ENCODE measurements at regions not wholly inside any gene's neighbourhood (a gene's known extent, or its start where the extent isn't known, plus 50 kb on each side); places are given as distances from the start of the nearest gene placed in this dataset.

DNA sequence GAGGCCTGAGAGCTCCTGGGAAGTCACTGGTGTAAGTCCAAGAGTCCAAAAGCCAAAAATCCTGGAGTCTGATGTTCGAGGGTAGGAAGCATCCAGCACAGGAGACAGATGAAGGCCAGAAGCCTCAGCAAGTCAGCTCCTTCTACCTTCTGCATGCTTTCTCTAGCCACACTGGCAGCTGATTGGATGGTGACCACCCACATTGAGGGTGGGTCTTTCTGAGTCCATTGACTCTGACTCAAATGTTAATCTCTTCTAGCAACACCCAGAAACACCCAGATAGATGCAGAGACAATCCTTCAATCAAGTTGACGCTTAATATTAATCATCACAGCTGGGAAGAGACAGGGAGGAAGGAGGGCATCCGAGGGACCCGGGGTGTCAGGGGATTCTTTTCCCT is 305.8 kb downstream of the AACS start:
- DNase-seq (ENCODE audit: low spot score) = no peak

GRCh38 chr12:125372085-125372484 is 306.9 kb downstream of the AACS start:
- DNase-seq (ENCODE audit: low spot score) = no peak

GRCh38 chr12:125373375-125373774 is 308.1 kb downstream of the AACS start:
- no peak for DNase-seq (ENCODE audit: low spot score)

GRCh38 chr12:125376422-125376821 is 311.2 kb downstream of the AACS start:
- DNase-seq (ENCODE audit: low spot score) = no peak

DNA sequence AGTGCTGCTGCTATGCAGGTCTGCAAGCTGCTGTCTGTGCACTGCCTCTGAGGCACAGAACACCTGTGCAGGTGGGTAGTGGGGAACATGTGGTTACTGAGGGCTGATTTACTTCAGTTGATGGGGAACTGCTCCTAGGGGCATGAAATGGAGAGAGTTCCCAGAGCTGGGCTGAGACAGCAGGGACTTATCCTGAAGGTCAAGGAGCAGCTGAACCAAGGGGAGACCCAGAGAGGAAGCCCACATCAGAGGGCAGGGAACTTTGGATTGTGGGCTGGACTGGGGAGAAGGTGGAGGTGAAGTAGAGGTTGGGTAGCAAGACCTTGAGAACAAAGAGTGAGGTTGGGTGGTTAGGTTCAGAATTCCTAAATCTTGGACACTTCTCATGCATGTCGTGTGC is 311.9 kb downstream of the AACS start:
- DNase-seq (ENCODE audit: low spot score) = no peak

- no peak for DNase-seq (ENCODE audit: low spot score)
Measured at GRCh38 chr12:125381373-125381772, 316.1 kb downstream of the AACS start.

DNA sequence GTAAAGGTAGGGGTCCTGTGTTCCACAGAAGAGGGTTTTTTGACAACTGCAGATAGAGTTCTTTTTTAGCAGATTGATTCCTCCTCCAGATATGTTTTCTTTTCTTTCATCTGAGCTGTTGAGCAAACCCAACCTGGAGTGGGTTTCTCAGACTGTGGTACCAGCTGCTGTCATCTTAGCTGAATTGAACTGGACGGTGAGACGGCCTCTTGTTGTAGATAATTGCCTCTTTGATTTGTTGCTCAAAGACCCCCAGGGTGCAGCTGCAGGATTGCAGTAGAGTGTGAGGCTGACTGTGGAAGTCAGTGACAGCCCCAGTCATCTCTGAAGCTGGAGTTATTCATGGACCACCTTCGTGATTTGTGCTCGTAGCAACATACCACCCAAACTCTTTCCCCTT is 317.7 kb downstream of the AACS start:
- no peak for DNase-seq (ENCODE audit: low spot score)

DNA sequence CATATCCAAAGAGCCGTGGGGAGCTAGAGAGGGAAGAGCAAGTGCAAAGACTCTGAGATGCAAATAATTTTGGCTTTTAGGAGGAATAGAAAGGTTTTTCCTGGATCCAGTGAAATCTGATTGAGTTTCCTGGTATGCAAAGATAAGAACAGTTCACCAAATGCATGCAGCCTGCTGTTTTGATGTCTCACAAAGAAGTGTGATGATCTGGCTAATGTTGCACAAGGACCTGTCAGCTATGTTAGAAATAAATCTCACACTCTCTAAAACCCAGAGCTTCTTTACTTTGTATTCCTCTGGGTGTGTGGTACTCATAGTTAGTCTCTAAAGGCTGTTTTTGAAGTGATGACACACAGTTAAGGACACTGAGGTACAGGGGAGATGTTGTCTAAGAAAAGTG is 321.4 kb downstream of the AACS start:
- DNase-seq (ENCODE audit: low spot score) = no peak

DNA sequence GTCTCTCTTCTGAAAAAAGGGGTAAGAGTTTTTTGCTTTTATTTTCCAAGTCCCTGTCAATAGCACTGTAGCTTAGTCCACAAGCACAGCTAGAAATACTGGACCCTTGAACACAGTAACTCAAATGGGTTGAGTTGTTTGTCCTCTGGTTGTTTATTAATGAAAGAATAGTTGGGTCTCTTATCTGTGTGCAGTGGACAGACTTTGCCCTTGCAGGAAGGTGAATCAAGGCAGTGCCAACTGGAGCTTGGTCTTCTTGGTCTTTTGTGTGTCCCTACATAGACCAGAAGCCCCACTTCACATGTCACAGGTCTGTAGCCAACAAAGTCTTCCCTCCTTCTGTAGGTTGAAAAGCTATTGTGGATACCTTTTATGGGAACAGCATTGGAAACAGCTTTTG is 322.0 kb downstream of the AACS start:
- no peak for DNase-seq (ENCODE audit: low spot score)

DNA sequence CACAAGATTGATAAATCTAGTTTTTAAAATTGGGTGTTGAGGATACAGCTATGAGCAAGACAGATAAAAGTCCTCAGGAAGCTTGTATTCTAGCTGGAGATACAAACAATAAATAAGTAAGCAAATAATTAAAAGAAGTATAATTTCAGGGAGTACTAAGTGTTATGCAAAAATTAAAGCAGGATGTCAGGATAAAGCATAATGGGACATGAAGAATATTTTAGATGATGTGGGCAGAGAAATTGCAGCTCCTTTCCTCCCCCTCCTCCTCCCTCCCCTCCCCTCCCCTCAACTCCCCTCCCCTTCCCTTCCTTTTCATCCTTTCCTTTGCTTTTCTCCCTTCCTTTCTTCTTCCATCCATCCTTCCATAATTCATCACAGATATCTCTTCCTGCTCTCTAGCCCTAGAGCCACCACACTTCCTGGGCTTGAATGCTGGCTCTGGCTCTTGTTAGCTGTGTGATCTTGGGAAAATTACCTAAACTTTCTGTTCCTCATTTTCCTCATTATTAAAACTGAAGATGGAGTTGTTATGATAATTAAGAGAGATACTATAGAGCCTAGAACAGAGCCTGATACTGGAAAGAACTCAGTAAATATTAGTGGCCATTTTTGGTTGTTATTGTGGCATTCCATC is 323.9 kb downstream of the AACS start:
- DNase-seq (ENCODE audit: low spot score) = no peak

DNA sequence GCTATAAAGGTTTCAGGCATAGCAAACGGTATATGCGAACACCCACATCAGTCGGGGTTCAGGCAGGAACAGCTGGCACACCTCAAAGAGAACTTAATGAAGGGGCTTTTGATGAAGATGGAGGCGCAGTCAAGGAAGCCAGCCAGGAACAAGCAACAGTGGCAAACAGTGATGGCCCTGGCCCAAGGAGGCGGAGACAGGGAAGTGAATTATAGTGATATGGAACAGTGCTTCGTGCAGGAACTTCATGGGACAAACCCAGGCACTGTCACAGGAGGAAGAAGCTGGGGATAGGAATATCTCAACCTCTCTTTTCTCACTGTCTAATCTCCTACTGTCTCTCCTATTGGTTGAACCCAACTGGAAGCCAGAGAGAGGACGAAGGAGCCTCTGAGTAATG is 328.3 kb downstream of the AACS start:
- DNase-seq (ENCODE audit: low spot score) = no peak

DNA sequence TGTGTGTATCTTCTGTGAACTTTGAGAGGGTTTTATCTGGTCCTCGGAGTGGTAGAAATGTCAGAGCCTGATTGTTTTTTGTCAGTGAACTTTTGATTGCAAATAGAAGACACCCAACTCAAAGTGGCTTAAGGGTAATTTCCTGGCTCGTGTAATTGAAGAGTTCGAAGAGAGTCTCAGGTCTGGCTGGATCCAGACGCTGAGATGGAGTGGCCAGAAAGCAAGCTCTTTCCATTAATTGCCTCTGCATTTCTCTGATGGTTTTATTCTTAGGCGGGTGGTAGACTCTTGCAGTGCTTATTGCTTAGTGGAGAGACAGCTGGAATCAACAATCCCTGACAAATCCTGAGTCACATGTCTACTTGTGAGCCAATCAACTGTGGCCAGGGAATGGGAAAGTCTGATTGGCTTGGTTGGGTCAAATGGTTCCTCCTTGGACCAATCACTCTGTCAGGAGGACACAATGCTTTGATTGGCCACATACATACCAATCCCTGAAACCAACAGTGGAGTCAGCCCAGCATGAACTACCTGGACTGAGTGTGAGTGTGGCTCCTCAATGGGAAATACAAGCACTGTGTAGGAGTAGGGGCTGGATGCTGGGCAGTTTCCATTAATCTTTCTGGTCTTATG is 330.5 kb downstream of the AACS start:
- DNase-seq (ENCODE audit: low spot score) = peak; percentile 17

DNA sequence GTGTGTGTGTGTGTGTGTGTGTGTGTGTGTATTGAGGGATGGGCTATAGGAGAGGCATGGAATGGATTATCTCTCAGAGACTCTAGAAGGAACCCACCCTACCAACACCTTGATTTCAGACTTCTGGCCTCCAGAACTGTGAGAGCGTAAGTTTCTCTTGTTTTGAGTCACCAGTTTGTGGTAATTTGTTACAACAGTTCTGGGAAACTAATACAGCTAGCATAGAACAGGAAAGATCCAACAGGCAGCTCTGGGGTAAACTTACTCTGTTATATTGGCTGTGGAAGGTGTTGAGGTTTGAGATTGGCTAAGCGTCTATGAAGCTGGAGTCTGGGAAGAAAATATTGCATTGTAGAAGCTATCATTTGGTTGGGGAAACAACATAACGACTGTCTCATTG is 334.3 kb downstream of the AACS start:
- no peak for DNase-seq (ENCODE audit: low spot score)

- DNase-seq (ENCODE audit: low spot score) = peak; percentile 75
Measured at GRCh38 chr12:125402874-125403789, 337.9 kb downstream of the AACS start.

GRCh38 chr12:125403843-125404242 is 338.6 kb downstream of the AACS start:
- no peak for DNase-seq (ENCODE audit: low spot score)

DNA sequence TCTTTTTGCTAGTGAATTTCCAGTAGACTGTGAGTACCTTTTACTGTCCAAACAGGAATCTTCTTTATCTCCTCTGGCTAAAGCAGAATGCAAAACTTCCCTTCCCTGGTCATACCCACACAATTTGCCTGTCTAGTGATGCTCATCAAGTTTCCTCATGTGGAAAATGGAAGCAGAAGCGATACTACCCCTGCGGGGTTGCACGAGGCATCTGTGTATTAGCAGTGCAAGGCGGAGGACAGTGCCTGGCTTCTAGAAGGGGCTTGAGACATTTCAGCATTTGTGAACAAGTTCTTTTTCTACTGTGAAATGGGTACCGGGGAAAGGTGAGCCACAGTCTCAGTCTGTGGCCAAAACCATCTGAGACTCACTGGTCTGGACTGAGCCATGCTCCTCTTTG is 340.9 kb downstream of the AACS start:
- peak; percentile 44 for DNase-seq (ENCODE audit: low spot score)

GRCh38 chr12:125408718-125409117 is 343.5 kb downstream of the AACS start:
- DNase-seq (ENCODE audit: low spot score) = no peak

DNA sequence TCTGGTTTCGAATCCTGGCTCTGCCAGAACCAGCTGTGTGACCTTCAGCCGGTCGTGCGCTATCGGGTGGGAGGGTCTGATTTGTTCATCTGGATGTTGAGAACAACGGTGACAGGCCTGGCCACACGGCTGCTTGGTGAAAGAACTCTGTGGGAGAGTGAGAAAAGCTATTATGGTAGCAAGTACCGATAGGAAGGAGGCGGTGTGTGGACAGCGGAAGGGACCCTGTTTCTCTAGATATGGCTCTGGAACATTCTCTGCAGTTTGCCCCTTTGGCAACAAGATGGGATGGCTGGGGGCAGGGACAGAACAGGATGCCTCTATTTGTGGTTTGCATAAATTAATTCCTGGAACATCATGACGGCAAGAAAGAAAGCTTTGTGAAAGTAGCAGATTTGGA is 347.3 kb downstream of the AACS start:
- no peak for DNase-seq (ENCODE audit: low spot score)

DNA sequence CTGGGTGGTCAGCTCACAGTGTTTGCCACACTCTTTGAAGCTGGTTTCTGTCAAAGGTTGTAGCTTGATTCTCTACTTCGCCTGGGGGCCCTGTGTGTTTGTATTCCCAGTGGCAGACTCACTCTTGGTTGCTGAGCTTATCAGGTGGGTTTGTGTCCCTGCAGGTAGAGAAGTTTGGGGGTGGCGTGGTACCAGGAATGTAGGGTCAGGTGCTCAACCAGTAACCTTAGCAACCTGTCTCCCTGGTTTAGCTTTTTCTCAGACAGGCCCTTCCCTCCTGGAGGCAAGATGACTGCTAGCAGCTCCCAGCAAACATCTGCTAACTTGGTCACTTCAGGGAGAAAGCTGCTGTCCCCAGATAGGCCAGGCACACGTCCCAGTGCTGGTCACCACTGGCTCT is 352.2 kb downstream of the AACS start:
- no peak for DNase-seq (ENCODE audit: low spot score)

- peak; percentile 33 for DNase-seq (ENCODE audit: low spot score)
Measured at GRCh38 chr12:125418902-125419564, 353.8 kb downstream of the AACS start.

DNA sequence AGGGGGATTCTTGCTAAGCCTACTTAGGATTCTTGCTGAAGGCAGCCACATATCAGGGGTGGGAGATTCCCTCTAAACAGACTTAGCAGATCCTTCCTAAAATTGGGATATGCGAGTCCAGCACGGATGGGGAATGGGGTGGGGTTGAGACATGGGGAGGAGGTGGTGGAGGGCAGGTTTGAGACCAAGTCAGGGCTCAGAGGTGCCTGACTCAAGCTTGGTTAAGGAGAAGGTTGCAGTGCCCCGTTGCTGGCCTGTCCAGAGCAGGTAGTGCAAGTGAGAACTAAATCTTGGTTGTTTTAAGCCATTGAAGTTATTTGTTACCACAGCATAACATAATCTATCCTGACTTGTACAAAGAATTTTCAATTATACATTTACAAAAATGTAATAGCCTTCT is 359.7 kb downstream of the AACS start:
- DNase-seq (ENCODE audit: low spot score) = no peak

- DNase-seq (ENCODE audit: low spot score) = no peak
Measured at GRCh38 chr12:125431516-125431915, 366.3 kb downstream of the AACS start.

DNA sequence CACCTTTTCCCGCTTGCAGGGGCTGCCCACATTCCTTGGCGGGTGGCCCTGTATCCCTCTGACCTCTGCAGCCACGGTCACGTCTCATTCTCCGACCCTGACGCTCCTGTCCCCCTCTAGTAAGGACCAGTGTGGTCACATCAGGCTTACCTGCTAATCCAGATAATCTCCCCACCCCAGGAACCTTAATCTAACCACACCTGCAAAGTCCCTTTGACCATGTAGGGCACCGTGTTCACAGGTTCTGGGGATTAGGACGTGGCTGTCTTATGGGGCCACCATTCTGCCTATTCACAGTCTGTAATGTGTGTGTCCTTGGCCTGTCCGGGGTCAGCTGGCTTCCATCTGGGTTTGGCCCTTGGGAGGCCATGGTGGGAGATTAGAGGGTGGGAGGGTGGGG is 368.9 kb downstream of the AACS start:
- DNase-seq (ENCODE audit: low spot score) = no peak

All from NAMALWA (cell line).